ENCODE measurements at regions not wholly inside any gene's neighbourhood (a gene's known extent, or its start where the extent isn't known, plus 50 kb on each side); places are given as distances from the start of the nearest gene placed in this dataset.
"Not testable (repeated sequence)": the region's sequence is repeated elsewhere in the genome, so short reads cannot be mapped to it uniquely, and the experiment has no call there.

DNA sequence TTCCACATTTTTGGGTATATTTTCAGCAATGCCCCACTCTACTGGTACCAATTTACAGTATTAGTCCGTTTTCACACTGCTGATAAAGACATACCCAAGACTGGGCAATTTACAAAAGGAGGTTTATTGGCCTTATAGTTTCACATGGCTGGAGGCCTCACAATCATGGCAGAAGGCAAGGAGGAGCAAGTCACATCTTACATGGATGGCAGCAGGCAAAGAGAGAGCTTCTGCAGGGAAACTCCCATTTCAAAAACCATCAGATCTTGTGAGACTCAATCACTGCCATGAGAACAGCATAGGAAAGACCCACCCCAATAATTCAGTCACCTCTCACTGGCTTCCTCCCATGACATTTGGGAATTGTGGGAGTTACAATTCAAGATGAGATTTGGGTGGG is 722.9 kb downstream of the NTRK3 start:
- TF ChIP-seq, protein P1, sequence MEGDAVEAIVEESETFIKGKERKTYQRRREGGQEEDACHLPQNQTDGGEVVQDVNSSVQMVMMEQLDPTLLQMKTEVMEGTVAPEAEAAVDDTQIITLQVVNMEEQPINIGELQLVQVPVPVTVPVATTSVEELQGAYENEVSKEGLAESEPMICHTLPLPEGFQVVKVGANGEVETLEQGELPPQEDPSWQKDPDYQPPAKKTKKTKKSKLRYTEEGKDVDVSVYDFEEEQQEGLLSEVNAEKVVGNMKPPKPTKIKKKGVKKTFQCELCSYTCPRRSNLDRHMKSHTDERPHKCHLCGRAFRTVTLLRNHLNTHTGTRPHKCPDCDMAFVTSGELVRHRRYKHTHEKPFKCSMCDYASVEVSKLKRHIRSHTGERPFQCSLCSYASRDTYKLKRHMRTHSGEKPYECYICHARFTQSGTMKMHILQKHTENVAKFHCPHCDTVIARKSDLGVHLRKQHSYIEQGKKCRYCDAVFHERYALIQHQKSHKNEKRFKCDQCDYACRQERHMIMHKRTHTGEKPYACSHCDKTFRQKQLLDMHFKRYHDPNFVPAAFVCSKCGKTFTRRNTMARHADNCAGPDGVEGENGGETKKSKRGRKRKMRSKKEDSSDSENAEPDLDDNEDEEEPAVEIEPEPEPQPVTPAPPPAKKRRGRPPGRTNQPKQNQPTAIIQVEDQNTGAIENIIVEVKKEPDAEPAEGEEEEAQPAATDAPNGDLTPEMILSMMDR (IDR thresholded peaks at IDR 0.05): not testable (repeated sequence)
- TF ChIP-seq POLR2A (IDR thresholded peaks at IDR 0.05): not testable (repeated sequence)
